Karpas-422 (cell line): ENCODE measurements at regions not wholly inside any gene's neighbourhood (a gene's known extent, or its start where the extent isn't known, plus 50 kb on each side); places are given as distances from the start of the nearest gene placed in this dataset.

Experiments
- DNase-seq: peaks from one replicate; pipeline ENCODE4 v3.0.0-alpha.2; 2015
- H2AFZ ChIP-seq: fragments of 200-600 bp; sonication (generic); 2 replicates; pipeline ENCODE4 v1.6.1; 2014; ENCODE audit warnings: antibody characterized with exemption, low read length, mixed read lengths
- H3K27ac ChIP-seq: fragments of 200-600 bp; sonication (generic); 2 replicates; pipeline ENCODE4 v1.5.1; 2014; ENCODE audit warnings: mild to moderate bottlenecking, low read length, moderate library complexity
- H3K27me3 ChIP-seq: fragments of 200-600 bp; sonication (generic); 2 replicates; pipeline ENCODE4 v1.6.1; 2014; ENCODE audit warnings: low read length, mixed read lengths
- H3K36me3 ChIP-seq: fragments of 200-600 bp; sonication (generic); 2 replicates; pipeline ENCODE4 v1.6.1; 2014; ENCODE audit warnings: low read length, mixed read lengths; ENCODE audit not compliant: insufficient read depth
- H3K4me1 ChIP-seq: fragments of 200-600 bp; sonication (generic); 2 replicates; pipeline ENCODE4 v1.6.1; 2014; ENCODE audit warnings: mild to moderate bottlenecking, low read length, mixed read lengths
- H3K4me2 ChIP-seq: fragments of 200-600 bp; sonication (generic); 2 replicates; pipeline ENCODE4 v1.6.1; 2014; ENCODE audit warnings: low read length, low read depth, mild to moderate bottlenecking; ENCODE audit not compliant: poor library complexity, severe bottlenecking
- H3K4me3 ChIP-seq: fragments of 200-600 bp; sonication (generic); 2 replicates; pipeline ENCODE4 v1.5.1; 2014; ENCODE audit warnings: mild to moderate bottlenecking, antibody characterized with exemption, low read length, mixed read lengths
- H3K79me2 ChIP-seq: fragments of 200-600 bp; sonication (generic); 2 replicates; pipeline ENCODE4 v1.6.1; 2014; ENCODE audit warnings: mild to moderate bottlenecking, low read length, mixed read lengths
- H3K9ac ChIP-seq: fragments of 200-600 bp; sonication (generic); 2 replicates; pipeline ENCODE4 v1.6.0; 2014; ENCODE audit warnings: low read length
- H3K9me2 ChIP-seq: fragments of 200-600 bp; sonication (generic), shearing (Covaris generic); replicated peaks from 2 replicates; pipeline ENCODE4 v1.6.0; 2014; ENCODE audit warnings: mild to moderate bottlenecking, low read length, moderate library complexity; ENCODE audit not compliant: insufficient read depth
- H3K9me3 ChIP-seq: fragments of 300-700, 200-600 bp; sonication (generic); 2 replicates; pipeline ENCODE4 v1.6.1; 2014; ENCODE audit warnings: low read length, mixed read lengths
- H4K20me1 ChIP-seq: fragments of 200-600 bp; sonication (generic); 2 replicates; pipeline ENCODE4 v1.6.1; 2014; ENCODE audit warnings: mild to moderate bottlenecking, antibody characterized with exemption, low read length, low read depth; ENCODE audit not compliant: insufficient read depth

DNA sequence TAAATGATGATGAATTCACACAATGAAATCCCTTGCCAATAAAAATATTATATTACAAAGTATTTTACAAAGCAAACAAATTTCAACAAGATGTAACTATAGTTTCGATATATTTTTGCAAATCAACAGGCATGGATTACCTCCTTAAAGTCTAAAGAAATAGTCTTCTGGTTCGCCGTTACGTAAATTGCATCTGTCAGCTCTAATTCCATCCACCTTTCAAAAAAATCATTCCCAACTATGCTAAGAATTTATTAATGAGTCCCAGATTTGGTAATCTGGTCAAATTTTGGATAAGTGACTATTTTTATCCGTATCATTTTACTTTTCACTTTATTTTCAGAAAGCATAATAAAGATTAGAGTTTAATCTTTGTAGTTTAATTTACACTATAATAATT is 1984.9 kb downstream of the EFNA5 start:
- H3K4me2 ChIP-seq, result no peak overlapping the region
- H3K4me3 ChIP-seq, result no peak overlapping the region
- no peaks in the 10 kb centered on the region for H3K4me1 ChIP-seq
- no peaks in the 10 kb centered on the region for H3K27me3 ChIP-seq
- DNase-seq, result no peak
- H4K20me1 ChIP-seq, result no peaks in the 10 kb centered on the region
- no peak overlapping the region for H2AFZ ChIP-seq
- H3K9me2 ChIP-seq, result no peaks in the 10 kb centered on the region
- H3K9ac ChIP-seq, result no peak overlapping the region
- no peaks in the 10 kb centered on the region for H3K36me3 ChIP-seq
- no peaks in the 10 kb centered on the region for H3K79me2 ChIP-seq
- no peak overlapping the region for H3K27ac ChIP-seq
- H3K9me3 ChIP-seq, result peaks cover 22% of the 10 kb centered on the region

DNA sequence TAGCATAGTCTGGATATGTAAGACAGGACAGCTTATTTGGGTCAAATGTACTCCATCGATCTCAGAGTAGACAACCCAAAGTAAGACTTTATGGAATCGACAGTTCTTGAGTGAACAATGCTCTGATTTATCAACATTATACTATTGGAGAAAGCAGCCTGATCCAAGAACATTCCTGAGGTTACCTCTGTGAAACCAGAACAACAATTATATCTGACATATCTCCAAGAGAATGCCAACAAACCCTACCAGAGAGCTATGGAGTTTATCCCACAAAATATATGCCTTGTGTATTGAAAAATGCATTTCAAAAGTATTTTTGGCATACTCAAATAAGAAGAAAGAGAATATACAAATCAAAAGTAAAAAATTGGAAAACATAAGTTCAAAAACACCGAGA is 1985.9 kb downstream of the EFNA5 start:
- no peaks in the 10 kb centered on the region for H3K79me2 ChIP-seq
- H3K9ac ChIP-seq, result no peak overlapping the region
- no peaks in the 10 kb centered on the region for H3K36me3 ChIP-seq
- peaks cover 22% of the 10 kb centered on the region for H3K9me3 ChIP-seq
- H3K9me2 ChIP-seq, result no peaks in the 10 kb centered on the region
- DNase-seq, result no peak
- H3K4me2 ChIP-seq, result no peak overlapping the region
- H3K4me3 ChIP-seq, result no peak overlapping the region
- no peaks in the 10 kb centered on the region for H4K20me1 ChIP-seq
- H2AFZ ChIP-seq, result no peak overlapping the region
- H3K4me1 ChIP-seq, result no peaks in the 10 kb centered on the region
- no peaks in the 10 kb centered on the region for H3K27me3 ChIP-seq
- no peak overlapping the region for H3K27ac ChIP-seq

DNA sequence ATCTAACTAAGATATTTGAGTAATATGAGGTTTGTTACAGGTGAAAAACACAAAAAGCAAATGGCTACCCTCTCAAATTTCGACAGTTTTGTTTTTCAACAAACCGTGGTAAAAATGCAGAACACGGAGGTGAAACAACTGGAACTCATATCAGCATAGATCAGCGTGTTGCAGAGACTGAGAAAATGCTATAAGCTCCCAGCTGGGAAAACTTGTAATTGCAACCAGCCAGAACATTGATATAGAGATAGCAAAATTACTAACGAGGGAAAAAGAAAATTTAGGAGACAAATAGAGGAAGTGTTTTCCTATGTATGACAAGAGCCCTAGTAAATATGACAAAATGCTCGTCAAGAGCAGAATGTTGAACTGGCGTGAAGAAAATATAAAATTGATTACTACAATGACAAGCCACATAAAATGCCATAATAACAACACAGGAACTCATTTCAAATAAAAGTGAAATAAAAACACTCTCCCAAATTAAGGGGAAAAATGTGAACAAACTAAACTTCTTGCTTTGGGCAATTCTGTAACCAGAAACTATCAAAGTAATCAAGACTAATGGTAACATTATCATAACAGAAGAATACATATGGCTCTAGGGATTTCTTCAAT is 1989.8 kb downstream of the EFNA5 start:
- no peak overlapping the region for H3K27ac ChIP-seq
- H3K36me3 ChIP-seq, result no peaks in the 10 kb centered on the region
- H4K20me1 ChIP-seq, result no peaks in the 10 kb centered on the region
- no peaks in the 10 kb centered on the region for H3K4me1 ChIP-seq
- H3K27me3 ChIP-seq, result no peaks in the 10 kb centered on the region
- no peak overlapping the region for H3K4me3 ChIP-seq
- H2AFZ ChIP-seq, result no peak overlapping the region
- peaks cover 7% of the 10 kb centered on the region for H3K9me3 ChIP-seq
- H3K9ac ChIP-seq, result no peak overlapping the region
- no peaks in the 10 kb centered on the region for H3K79me2 ChIP-seq
- no peaks in the 10 kb centered on the region for H3K9me2 ChIP-seq
- DNase-seq, result no peak
- no peak overlapping the region for H3K4me2 ChIP-seq

DNA sequence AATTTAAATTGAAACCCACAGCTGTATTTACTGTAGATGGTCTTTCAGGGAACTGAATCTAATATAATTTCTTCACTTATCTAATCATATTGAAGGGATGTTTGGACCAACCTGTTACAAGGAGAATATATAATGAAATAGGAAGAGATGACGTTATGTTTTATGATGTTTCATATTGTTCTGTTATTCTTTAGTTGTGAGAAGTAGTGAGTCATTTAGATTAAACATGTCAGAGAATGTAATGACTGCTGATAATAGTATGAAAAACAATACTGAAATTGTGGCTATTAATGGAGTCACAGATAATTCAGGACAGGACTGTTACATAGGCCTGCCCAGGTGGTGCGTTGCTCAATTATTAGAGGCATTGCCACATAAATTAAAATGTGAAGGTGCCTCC is 1993.4 kb downstream of the EFNA5 start:
- Histone ChIP-seq H3K4me3 (no peak overlapping the region), H3K9me2 (no peaks in the 10 kb centered on the region), H3K36me3 (no peaks in the 10 kb centered on the region), H3K4me2 (no peak overlapping the region), H2AFZ (no peak overlapping the region), H3K4me1 (no peaks in the 10 kb centered on the region), H3K27me3 (no peaks in the 10 kb centered on the region), H3K9me3 (peaks cover 19% of the 10 kb centered on the region; the same call in 1 of the 2 replicates), H3K9ac (no peak overlapping the region), H3K79me2 (no peaks in the 10 kb centered on the region), H3K27ac (no peak overlapping the region), H4K20me1 (no peaks in the 10 kb centered on the region)
- DNase-seq, result no peak

DNA sequence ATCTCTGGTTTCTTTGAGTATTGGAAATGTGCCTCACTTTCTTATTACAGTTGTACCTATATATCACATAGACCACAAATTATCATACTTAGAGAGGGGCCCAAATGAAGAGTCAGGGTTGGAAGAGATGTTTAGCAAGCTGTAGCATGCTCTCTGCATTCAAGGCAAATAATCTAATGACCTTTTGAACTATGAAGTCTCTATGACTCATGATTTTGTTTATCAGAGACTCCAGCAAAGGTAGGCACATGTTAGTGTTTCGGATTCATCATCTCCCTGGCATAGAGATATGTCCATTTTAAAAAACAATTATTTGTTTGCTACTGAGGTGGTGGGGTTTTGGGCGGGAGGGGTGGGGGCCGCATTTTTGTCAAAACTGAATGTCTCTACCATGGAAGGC is 2000.1 kb downstream of the EFNA5 start:
- Histone ChIP-seq H4K20me1 (no peaks in the 10 kb centered on the region), H3K79me2 (no peaks in the 10 kb centered on the region), H3K4me2 (no peak overlapping the region), H3K9ac (no peak overlapping the region), H3K9me2 (no peaks in the 10 kb centered on the region), H3K9me3 (peaks cover 18% of the 10 kb centered on the region; the same call in 1 of the 2 replicates), H2AFZ (no peak overlapping the region), H3K36me3 (no peaks in the 10 kb centered on the region), H3K4me1 (no peaks in the 10 kb centered on the region), H3K4me3 (no peak overlapping the region), H3K27ac (no peak overlapping the region), H3K27me3 (no peaks in the 10 kb centered on the region)
- DNase-seq, result no peak

DNA sequence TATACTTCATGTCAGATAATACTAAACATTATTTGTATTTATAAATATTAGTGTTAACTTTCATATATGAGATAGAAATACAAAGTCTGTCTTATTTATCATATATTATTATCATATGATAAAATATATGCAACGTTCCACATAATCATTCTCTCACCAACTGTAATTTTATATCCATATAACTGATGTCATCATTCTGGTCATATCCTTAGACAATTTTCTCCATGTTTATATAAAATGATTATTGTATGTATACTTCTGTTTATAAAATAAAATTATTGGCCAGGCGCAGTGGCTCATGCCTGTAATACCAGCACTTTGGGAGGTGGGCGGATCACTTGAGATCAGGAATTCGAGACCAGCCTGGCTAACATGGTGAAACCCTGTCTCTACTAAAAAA is 2007.1 kb downstream of the EFNA5 start:
- Histone ChIP-seq H3K27me3 (no peaks in the 10 kb centered on the region), H3K9me3 (peaks cover 7% of the 10 kb centered on the region), H3K36me3 (no peaks in the 10 kb centered on the region), H2AFZ (no peak overlapping the region), H3K9me2 (no peaks in the 10 kb centered on the region), H3K4me3 (no peak overlapping the region), H3K4me1 (no peaks in the 10 kb centered on the region), H3K79me2 (no peaks in the 10 kb centered on the region), H3K9ac (no peak overlapping the region), H4K20me1 (no peaks in the 10 kb centered on the region), H3K27ac (no peak overlapping the region), H3K4me2 (no peak overlapping the region)
- no peak for DNase-seq

DNA sequence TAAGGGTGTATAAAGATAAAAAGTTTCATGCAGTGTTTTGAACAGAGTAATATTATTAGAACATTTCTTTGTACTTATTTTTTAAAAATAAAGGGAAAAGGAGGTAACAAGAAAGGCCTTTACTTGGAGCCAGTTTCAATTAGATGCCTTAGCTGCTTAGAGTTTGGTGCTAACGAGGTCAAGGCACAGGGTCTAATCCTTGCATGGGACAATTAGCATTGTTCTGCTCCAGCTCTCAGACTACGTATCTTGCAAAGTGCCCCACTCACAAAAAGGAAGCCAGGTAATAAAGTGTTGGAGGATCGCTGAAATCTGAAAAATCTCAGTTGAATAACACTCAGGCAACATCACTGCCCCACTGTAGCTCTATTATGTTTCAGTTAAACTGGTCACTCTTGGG is 2011.3 kb downstream of the EFNA5 start:
- no peak overlapping the region for H3K9ac ChIP-seq
- no peak for DNase-seq
- H3K4me3 ChIP-seq, result no peak overlapping the region
- no peaks in the 10 kb centered on the region for H3K4me1 ChIP-seq
- no peak overlapping the region for H3K27ac ChIP-seq
- no peak overlapping the region for H3K4me2 ChIP-seq
- H3K9me2 ChIP-seq, result no peaks in the 10 kb centered on the region
- H2AFZ ChIP-seq, result no peak overlapping the region
- no peaks in the 10 kb centered on the region for H3K36me3 ChIP-seq
- H3K79me2 ChIP-seq, result no peaks in the 10 kb centered on the region
- H3K9me3 ChIP-seq, result peaks cover 14% of the 10 kb centered on the region; the same call in 1 of the 2 replicates
- H4K20me1 ChIP-seq, result no peaks in the 10 kb centered on the region
- H3K27me3 ChIP-seq, result no peaks in the 10 kb centered on the region

DNA sequence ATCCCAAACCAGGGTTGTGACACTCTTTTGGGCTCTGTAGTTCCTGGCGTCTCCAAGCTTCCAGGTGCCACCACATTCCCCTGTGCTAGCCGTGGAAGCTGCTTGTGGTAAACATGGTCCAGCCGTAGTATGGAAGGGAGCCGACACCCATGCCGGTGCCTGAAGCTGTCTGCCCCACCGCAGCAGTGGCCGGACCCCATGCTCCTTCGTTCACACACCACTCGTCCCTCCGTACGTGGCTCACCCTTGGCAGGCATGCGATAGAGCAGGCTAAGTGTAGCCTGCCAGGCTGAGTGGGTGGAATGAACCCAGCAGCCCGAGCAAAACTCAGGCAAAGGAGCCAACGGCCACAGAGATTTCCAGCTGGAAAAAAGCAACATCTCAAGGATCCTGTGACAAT is 2030.4 kb downstream of the EFNA5 start:
- Histone ChIP-seq H3K9ac (no peak overlapping the region), H4K20me1 (no peaks in the 10 kb centered on the region), H3K4me2 (no peak overlapping the region), H3K4me3 (no peak overlapping the region), H3K36me3 (no peaks in the 10 kb centered on the region), H3K27ac (no peak overlapping the region), H2AFZ (no peak overlapping the region), H3K4me1 (no peaks in the 10 kb centered on the region), H3K9me3 (peaks cover 22% of the 10 kb centered on the region), H3K79me2 (no peaks in the 10 kb centered on the region), H3K9me2 (no peaks in the 10 kb centered on the region), H3K27me3 (no peaks in the 10 kb centered on the region)
- no peak for DNase-seq

DNA sequence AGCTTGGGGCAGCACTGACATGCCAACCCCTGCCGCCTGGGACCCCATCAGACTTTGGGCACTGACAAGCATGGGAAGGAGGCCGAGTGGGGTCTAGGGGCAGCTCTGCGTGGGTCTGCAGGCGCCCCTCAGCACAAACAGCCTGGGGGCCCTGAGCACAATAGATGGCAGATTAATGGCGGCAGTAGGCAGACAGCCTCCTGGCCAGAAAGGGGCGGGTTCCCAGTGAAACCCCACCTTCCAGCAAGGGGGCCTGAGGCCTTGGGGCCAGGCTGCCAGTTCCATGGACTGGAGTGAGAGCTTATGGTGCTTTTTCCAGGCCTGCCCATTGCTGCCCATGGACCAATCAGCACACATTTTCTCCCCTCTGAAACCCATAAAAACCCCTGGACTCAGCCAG is 2031.2 kb downstream of the EFNA5 start:
- no peak overlapping the region for H3K27ac ChIP-seq
- no peak overlapping the region for H3K4me2 ChIP-seq
- no peaks in the 10 kb centered on the region for H4K20me1 ChIP-seq
- no peak for DNase-seq
- no peaks in the 10 kb centered on the region for H3K27me3 ChIP-seq
- peaks cover 21% of the 10 kb centered on the region for H3K9me3 ChIP-seq
- H2AFZ ChIP-seq, result no peak overlapping the region
- H3K9me2 ChIP-seq, result no peaks in the 10 kb centered on the region
- H3K9ac ChIP-seq, result no peak overlapping the region
- no peak overlapping the region for H3K4me3 ChIP-seq
- H3K36me3 ChIP-seq, result no peaks in the 10 kb centered on the region
- no peaks in the 10 kb centered on the region for H3K4me1 ChIP-seq
- H3K79me2 ChIP-seq, result no peaks in the 10 kb centered on the region
